Ammon's horn (tissue), 1 donor: ENCODE measurements at regions not wholly inside any gene's neighbourhood (a gene's known extent, or its start where the extent isn't known, plus 50 kb on each side); places are given as distances from the start of the nearest gene placed in this dataset.
"Not testable (repeated sequence)": the region's sequence is repeated elsewhere in the genome, so short reads cannot be mapped to it uniquely, and the experiment has no call there.

Experiments
- DNase-seq: peaks from one replicate; pipeline ENCODE4 v3.0.0-alpha.2; 2016; ENCODE audit warnings: low spot score

DNA sequence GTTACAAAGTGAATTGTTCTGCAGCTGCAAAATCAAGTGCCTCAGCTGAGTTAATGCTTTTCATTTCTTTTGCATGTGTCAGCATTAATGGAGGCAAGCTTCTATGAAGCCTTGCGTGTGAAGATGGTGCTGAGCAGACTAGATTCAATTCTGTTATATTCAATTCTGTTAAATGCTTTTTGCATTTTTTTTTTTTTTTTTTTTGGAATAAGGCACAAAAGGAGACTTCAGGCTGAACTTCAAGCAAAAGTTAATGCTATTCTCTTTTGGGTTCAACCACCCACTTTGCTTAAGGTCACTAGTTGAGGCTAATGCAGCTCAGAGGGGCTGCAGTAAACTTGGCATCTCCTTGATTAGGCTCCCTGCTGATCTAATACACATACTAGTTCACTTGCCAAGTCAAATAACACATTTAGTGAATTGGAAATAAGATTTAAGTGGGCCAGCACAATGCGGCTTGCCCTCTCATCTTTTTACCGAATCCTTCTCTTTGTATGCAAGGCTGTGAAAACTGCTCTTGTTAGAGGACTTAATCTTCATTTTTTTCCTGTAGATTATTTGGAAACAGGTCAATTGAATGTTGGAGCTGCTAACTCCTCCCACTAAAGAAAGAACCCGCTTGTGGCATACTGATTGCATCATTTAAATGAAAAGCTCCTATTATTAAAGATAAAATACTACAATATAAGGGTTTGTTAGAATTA, 1020.2 kb downstream of the NR2F1-AS1 start:
- no peak for DNase-seq

DNA sequence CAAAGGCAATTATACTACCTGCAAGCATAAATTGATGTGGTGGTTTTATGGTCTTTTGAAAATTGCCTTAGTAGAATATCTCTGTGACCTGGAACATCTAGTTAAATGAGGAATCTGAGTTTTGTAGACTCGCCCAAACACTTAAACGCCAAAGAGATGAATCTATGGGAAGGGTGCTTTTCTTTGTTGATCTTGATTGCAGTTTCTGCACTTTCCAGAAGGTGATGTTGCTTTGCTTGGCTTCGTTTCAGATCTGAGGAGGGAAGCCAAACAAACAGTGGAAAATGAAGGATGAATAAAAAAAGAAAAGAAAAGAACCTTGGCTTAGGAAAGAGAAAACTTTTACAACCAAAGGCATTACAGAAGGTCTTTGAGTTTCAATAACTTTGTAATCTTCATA, 1021.2 kb downstream of the NR2F1-AS1 start:
- DNase-seq, result no peak

DNA sequence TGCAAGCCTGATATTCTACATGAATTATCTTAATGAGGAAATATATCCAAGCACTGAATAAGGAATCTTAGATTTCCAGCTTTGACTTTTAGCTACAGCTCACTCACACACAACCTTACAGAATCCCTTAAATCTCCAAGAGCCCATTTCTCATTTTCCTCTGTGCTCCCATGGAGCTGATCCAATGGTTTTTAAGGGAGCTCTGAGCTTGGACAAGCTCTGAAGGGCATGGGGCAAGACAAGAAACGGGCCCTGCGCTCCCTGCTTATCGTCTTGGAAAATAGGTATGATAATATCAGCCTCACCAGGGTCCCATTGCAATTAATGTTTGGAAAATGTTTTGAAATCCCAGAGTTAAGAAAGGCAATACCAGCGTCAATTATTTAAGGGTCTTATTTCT, 1021.7 kb downstream of the NR2F1-AS1 start:
- no peak for DNase-seq

DNA sequence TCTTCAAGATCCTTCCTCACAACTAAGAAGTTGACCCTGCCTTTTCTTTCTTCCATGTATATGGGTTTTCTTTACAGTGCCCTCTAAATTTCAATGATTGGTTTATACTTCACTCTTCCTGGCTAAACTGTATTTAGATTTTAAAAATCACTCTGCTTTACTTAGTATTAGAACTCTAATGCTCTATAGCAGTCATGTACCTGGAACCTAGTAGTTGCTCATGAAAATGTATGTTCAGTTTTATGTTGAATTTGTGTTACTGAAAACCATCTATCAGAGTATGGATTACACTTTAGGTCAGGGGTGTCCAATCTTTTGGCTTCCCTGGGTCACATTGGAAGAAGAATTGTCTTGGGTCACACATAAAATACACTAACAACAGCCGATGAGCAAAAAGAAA, 1024.3 kb downstream of the NR2F1-AS1 start:
- no peak for DNase-seq

DNA sequence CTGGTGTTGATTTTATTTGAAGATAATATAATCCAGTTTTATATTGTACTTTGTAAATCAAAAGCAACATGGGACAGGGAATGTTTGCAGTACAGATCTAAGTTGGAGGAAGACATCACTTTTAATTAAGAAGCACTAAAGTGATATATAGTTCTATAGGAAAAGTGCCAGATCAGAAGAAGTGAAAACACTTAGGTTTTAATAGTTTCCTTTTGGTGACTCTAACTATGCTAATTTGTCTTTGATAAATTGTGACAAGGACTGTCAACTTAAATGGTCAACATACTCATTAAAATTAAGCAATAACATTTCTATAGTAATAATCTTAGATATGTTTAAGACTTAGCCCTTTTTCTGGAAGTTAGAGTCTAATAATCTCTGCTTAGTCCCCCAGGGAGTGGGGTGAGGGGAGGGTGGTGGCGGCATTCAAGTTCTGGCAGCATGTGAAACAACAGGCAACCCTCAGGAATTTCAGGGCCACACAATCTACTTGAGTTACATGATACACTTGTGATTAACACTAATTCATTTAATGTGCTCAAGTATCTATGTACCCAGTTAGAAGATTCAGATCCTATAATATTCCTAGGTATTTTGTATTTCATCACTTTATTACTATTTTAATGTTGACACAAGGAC, 1026.5 kb downstream of the NR2F1-AS1 start:
- no peak for DNase-seq

DNA sequence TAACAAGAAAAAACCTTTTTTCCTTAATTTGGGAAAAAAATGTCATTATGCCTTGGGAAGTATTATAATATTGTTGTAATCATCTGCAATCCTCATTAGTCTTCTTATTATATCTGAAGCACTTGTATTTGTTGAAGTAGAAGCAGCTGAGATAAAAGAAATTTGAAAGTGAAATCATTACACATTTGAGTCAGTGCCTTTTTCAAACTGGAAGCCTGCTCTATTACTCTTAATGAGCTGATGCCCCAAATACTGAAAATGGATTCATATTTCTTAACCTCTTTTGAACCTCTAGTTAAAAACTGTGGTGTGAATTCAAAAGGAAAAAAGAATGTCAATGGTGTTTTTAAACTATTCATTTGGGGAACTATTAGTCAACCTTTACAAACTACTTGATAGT, 1027.7 kb downstream of the NR2F1-AS1 start:
- DNase-seq, result no peak

DNA sequence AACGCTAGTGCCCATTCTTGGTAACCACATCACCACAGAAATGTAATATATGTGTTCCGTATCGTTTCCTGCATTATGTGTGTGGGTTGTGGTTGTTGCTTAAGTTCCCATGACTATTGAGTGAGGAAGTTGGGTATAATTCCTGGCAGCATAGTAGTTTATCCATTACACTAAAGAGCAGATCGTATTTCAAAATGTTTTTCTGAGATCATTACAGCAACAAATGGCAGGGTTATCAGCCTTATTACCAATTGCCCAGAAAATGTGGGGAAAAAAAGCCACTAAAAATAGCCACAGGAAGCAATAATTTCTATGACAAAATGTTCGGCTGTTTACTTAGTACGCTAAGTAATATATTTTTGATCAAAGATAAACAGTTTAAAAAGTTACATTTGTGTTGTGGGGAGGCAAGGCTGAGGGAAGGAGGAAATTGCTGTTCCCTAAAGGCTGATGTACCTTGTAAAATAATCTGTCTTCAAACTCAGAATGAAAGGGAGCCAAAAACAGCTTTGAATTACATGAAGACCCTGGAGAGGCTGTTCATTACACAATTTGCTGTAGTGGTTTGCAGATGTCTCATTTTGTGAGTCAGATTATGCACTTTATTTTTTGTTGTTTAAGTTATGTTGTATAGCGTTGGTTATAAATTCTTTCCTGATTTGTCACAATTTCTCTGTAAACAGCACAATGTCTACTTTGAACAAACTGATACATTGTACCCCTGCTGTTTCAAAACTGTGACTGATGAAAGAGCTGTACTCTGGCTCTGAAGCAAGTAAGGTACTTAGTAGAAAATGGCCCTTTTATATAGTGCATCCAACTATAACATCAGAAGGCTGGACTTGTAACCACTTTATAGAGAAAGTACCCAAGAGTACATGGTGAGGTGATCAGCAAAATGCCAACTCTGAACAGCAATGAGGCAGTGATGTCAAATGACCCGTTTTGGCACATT, 1028.5 kb downstream of the NR2F1-AS1 start:
- no peak for DNase-seq

DNA sequence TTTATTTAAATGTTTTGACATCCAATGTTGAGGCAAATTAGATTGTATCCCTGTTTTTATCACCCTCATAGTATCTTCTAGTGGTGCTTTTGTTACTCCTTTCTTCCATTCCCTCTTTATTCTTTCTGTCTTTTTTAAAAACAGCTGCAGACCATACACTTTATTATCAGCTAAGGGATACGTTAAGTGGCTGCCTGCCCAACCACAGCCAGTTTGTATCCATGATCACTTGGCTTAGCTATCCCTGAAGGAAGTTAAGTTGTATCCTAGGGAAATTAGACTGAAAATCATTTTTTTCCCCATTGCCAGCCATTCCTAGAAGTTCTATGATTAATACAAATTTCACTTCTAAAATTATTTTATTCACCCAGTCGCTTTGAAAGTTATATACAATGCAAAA, 1032.7 kb downstream of the NR2F1-AS1 start:
- DNase-seq, result no peak

DNA sequence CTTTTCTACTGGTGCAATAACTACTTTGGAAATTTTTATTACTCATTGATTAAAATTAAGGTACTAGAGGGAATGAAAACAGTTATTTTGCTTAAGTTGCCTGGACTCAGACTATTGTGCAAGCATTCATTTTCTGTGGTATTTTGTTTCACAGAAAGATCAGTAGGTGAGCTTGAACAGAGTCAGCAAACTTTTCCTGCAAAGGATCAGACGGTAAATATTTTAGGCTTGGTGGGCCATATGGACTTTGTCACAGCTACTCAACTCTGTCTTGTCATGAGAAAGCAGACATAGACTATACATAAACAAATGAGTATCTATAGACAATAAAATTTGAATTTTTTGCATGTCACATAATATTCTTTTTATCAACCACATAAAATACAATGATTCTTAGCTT, 1036.4 kb downstream of the NR2F1-AS1 start:
- DNase-seq, result no peak

DNA sequence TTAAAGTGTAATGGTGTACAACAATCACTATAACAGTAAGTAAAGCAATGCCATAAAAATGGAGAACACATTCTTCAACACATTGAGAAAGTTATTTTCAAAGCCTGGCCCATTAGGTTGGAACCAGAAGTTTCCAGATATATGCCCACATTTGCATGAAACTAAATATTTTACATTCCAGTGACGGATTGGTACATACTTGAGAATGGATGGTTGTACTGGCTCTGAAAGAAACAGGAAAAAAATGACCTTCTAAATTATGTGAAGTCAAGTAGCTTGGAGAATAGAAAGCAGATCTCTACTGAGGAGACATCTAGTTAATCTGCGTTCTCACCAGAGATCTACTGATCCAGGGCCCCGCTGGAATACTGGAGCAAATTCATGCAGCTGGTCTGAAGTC, 1037.0 kb downstream of the NR2F1-AS1 start:
- DNase-seq, result no peak

DNA sequence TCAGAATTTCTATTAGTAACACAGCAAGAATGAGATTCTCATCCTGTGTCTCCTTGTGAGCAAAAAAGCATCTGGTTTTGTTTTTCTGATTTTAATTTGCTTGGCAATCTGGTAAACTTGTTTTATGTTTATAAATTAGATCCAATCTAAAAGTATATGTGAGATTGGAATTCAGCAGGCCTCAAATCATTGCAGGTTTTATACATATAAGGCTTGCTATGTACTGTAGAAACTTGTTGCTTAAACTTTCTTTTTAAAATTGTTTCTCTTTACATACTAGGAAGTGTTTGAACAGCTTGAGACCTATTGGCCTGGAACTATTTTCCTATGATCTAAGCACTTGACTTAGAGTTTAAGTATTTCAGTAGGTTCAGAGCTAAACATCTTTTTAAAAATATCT, 1037.8 kb downstream of the NR2F1-AS1 start:
- DNase-seq, result no peak

DNA sequence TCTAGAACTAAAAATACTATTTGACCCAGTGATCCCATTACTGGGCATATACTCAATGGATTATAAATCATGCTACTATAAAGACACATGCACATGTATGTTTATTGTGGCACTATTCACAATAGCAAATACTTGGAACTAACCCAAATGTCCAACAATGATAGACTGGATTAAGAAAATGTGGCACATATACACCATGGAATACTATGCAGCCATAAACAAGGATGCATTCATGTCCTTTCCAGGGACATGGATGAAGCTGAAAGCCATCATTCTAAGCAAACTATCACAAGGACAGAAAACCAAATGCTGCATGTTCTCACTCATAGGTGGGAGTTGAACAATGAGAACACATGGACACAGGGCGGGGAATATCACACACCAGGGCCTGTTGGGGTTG, 1039.0 kb downstream of the NR2F1-AS1 start:
- DNase-seq, result not testable (repeated sequence)

DNA sequence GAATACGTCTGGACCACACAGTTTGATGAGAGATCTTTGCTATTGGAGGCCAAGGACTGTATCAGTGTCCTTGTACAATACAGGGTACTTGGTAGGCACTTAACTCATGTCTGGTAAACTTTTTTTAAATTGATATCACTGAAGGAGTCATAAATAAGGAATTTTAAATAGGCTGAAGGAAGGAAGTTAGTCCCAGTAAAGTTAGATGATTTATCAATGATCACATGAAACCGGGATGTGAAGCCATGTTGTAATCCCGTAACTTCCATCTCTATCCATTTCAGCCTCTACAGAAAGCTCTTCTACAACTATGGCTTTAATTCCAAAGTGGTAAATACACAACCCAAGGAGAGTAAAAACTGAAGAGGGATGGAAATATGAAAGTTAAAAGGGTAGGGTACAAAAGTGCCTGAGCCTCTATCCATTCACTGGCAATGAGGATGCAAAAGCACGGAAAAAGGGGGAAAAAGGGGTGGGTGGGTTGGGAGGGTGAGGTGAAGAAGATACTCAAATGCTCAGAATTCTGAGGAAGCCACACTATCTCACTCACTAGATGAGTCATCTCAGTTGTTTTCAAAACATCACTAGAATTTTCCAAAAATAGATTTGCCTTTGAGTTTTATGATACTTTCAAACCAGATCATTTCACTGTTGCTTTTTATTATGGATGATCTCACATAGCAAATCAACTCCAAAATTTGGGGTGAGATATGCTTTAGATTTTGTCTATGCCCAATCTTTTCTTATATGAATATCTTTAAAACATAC, 1053.5 kb downstream of the NR2F1-AS1 start:
- DNase-seq, result no peak

DNA sequence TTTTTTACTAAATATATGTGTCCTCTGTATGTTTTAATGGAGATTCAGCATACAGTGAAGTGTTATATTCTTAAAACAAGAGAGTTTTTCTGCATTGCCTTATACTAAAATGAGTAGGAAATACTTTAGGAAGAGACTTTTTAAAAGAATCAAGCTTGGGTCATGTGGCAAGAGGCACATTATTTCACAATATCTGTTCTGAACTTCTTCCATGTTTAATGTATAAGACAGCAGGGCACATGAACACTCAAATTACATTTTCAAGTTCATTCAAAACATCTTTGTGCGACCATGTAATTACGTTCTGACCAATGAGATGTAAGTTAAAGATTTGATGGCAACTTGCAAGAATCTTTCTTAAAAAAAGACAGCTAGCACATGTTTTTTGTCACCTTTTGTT, 1055.9 kb downstream of the NR2F1-AS1 start:
- DNase-seq, result no peak

DNA sequence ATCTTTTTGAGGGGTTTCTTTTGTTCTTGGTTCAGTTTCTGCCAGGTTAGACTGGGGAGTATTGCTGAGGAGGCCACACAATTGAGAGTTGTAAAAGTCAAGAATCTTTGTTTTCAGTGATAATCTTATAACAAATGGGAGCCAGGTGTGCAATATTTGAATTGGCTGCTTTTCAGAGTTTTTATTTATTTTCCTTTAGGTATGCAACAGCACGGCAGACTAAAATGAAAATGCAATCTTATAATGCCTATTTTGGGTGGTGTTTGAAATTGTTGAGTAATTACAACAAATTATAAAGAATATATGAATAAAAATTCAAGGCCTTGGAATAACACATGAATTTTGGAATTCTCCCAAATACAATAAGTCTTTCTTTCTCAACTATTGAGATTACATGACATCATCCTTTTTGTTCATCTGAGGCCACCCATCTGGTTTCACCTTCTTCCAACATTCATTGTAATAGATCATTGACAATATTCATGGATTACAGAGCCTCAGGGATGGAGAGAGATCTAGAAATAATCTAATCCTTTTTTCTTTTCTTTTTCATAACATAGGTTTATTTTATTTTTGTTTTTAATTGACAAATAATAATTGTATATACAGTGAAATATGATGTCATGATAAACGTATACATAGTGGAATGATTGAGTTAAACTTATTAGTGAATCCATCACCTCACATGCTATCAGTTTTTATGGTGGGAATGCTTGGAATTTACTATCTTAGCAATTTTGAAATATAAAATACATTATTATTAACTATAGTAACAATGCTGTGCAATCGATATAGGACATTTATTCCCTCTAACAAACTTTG, 1061.0 kb downstream of the NR2F1-AS1 start:
- DNase-seq, result no peak

DNA sequence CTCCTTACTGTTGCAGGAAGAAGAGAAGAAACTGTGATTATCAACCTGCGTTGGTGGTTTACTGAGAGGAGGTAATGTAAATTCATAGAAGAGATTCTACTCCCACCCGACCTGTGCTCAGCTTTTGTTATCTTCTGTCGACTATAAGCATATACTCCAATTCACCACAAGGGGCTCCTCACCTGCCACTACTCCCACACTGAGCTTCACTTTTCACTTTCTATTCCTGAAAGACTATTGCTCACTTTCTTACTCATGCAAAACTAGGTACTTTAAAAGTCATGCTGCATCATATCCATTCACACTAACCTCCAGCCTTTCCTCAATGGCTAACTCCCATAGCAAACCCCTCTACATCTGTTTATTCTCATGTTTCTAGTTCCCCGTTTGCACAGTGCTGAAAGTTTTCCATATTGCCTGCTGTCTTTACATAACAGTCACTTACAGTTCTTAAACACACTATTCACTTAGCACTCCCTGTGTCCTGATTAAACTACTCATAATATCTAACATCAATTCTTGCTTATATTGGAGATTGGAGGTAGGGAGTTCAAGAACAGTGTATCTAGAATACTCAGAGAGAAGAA, 1062.6 kb downstream of the NR2F1-AS1 start:
- no peak for DNase-seq

DNA sequence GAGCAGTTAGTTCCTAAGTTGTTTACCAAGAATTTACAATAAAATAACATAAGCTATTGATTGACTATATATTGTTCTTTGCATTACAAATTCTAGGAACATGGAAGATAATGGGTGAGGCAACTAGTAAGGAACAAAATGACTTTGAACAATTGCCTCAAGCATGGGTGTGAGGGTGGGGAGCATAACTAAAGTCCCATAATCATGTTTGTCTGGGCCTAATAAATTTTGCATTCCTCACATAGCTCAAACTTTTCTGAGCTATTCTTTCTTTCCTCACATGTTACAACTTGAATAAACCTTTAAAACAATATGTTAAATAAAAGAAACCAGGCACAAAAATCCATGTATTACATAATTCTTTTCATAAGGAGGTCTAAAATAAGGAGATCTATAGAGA, 1066.1 kb downstream of the NR2F1-AS1 start:
- no peak for DNase-seq

DNA sequence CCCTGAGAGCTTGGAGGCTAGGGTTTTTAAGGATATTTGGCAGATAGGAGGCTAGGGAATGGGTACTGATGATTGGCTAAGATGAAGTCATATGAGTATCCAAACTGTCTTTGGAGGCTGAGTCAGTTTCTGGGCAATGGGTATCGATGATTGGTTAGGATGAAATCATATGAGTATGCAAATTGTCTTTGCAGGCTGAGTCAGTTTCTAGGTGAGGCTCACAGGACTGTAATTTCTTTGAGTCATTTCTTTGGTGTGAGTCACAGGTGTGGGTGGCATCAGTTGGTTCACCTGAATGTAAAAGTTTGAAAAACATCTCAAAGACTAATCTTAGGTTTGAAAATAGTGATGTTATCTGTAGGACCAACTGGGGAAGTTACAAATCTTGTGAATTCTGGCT, 1068.0 kb downstream of the NR2F1-AS1 start:
- no peak for DNase-seq

DNA sequence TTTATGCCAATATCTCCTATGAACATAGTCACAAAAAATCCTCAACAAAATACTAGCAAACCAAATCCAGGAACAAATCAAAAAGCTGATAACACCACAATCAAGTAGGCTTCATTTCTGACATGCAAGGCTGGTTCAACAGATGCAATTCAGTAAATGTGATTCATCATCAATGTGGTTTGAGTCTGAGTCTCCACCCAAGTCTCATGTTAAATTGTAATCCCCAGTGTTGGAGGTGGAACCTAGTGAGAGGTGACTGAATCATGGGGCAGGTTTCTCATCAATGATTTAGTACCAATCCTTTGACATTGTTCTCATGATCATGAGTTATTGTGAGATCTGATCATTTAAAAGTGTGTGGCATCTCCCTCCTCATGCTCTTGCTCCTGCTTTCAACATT, 1072.7 kb downstream of the NR2F1-AS1 start:
- no peak for DNase-seq

DNA sequence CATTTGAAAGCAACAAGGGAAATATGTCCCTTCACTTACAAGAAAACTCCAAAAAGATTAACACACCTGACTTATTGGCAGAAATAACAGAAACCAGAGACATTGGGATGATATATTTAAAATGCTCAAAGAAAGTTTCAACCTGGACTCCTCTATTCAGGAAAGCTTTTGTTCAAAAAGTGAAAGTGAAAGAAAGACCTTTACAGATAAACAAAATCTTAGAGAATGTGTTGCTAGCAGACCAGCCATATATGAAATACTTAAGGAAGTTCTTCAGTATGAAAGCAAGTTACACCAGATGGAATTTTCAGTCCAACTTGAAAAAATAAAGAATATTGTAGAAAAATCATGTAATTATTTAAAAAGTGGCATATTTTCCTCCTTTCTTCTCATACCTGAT, 1075.1 kb downstream of the NR2F1-AS1 start:
- DNase-seq, result no peak

DNA sequence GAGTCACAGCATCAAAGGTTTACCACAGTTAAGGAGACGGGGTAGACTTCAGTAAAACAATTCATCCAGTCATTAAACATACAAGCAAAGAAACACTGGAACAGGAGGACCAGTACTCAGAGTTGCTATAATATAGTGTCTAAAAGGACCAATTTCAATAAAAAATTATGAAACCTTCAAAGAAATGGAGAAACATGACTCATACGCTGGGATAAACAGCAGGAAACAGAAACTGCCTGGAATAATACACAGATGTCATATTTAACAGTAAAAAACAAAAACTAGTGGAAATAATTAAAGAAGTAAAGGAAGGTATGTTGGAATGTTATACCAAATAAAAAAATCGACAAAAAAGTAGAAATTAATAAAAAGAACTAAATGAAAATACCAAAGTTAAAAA, 1075.9 kb downstream of the NR2F1-AS1 start:
- no peak for DNase-seq
